ENCODE measurements at regions not wholly inside any gene's neighbourhood (a gene's known extent, or its start where the extent isn't known, plus 50 kb on each side); places are given as distances from the start of the nearest gene placed in this dataset.

- no peaks in the 10 kb centered on the region for H3K9me3 ChIP-seq (ENCODE audit: control insufficient read depth, insufficient read depth, low read length)
- ChIA-PET POLR2A (ENCODE audit: unreplicated experiment) (no interaction called here), CTCF (no interaction called here)
- H2BK5ac ChIP-seq (ENCODE audit: low read depth, low read length, poor library complexity, severe bottlenecking), result no peak overlapping the region
- no peaks in the 10 kb centered on the region for H3K27me3 ChIP-seq (ENCODE audit: control insufficient read depth, insufficient read depth, low read length)
- no peaks in the 10 kb centered on the region for H3K79me1 ChIP-seq (ENCODE audit: low read depth in 1 of 2, low read length in 2 of 2)
- no peaks in the 10 kb centered on the region for H3K4me1 ChIP-seq (ENCODE audit: control insufficient read depth, insufficient read depth, low read length)
- DNase-seq, result no peak
- no peak overlapping the region for H3K4me2 ChIP-seq (ENCODE audit: low read depth, low read length)
- no CpG with 5 or more reads among the region's 3 CpGs for WGBS, 2 experiments (ENCODE audit: extremely low coverage in 2 of 2, insufficient read length in 1 of 2)
- no peaks in the 10 kb centered on the region for H3K9me1 ChIP-seq (ENCODE audit: insufficient read depth, low read length)
- H4K20me1 ChIP-seq (ENCODE audit: insufficient read depth, low read length), result no peaks in the 10 kb centered on the region
- H3K56ac ChIP-seq (ENCODE audit: extremely low read depth, insufficient read depth, low read length), result no peak overlapping the region
- H3K18ac ChIP-seq (ENCODE audit: low read depth, low read length), result no peak overlapping the region
- no peaks in the 10 kb centered on the region for H3K36me3 ChIP-seq (ENCODE audit: control insufficient read depth, insufficient read depth, low read length)
- no peak overlapping the region for H3K14ac ChIP-seq (replicated peaks; ENCODE audit: low read depth, low read length)
- no peak overlapping the region for H2BK120ac ChIP-seq (ENCODE audit: low read depth, low read length)
- no peak overlapping the region for H3K27ac ChIP-seq (ENCODE audit: insufficient read depth, low read length)
- H3K23ac ChIP-seq (ENCODE audit: low read depth, low read length), result no peak overlapping the region
- H3K4ac ChIP-seq (ENCODE audit: low read depth, low read length), result no peak overlapping the region
- BruUV-seq (replicated peaks), result no TSS peak
- H4K5ac ChIP-seq (ENCODE audit: low read depth, low read length), result no peak overlapping the region
- H3K4me3 ChIP-seq (ENCODE audit: insufficient read depth, low read depth, low read length), result no peak overlapping the region
- intact Hi-C loops (cut with micrococcal nuclease) (no loop called here), in situ Hi-C loops (cut with MboI; ENCODE audit: low sequenced_read_pairs) (no loop called here), dilution Hi-C loops (cut with HindIII; ENCODE audit: low sequenced_read_pairs, unreplicated experiment) (no loop called here)
- no peak overlapping the region for H2BK20ac ChIP-seq (ENCODE audit: low read depth, low read length)
- H2AK9ac ChIP-seq (replicated peaks; ENCODE audit: low read depth, low read length, poor library complexity), result no peak overlapping the region
- no peak overlapping the region for H3K9ac ChIP-seq (ENCODE audit: low read depth, low read length)
- H4K91ac ChIP-seq (ENCODE audit: insufficient read depth, low read depth, low read length), result no peak overlapping the region
- no peak for ATAC-seq (ENCODE audit: low read depth)
- no peak overlapping the region for H2AFZ ChIP-seq (replicated peaks; ENCODE audit: low read length, poor library complexity)
- no peak overlapping the region for H4K8ac ChIP-seq (ENCODE audit: low read depth in 2 of 2, low read length in 2 of 2)
- H2AK5ac ChIP-seq (ENCODE audit: low read depth, low read length), result no peak overlapping the region
- H2BK15ac ChIP-seq (ENCODE audit: low read depth, low read length), result no peak overlapping the region
- no peak for TF ChIP-seq USF2 (IDR thresholded peaks at IDR 0.05; ENCODE audit: low read depth, low read length)
- no peak for TF ChIP-seq CHD1 (IDR thresholded peaks at IDR 0.05; ENCODE audit: low read depth, low read length)
- no peak for TF ChIP-seq FOS (IDR thresholded peaks at IDR 0.05; ENCODE audit: low read depth, low read length)
- TF ChIP-seq BHLHE40 (IDR thresholded peaks at IDR 0.05; ENCODE audit: low read depth, low read length), result no peak
- TF ChIP-seq RAD21 (IDR thresholded peaks at IDR 0.05; ENCODE audit: low read length), result no peak
- no peak for TF ChIP-seq POLR2A (IDR thresholded peaks at IDR 0.05; ENCODE audit: low read depth, low read length)
- TF ChIP-seq CTCF (conservative IDR thresholded peaks at IDR 0.05; ENCODE audit: low read depth, low read length), result no peak
- no peak for TF ChIP-seq CEBPB (IDR thresholded peaks at IDR 0.05; ENCODE audit: low read depth, low read length)
- TF ChIP-seq RFX5 (IDR thresholded peaks at IDR 0.05; ENCODE audit: low read depth, low read length), result no peak
- TF ChIP-seq MXI1 (IDR thresholded peaks at IDR 0.05; ENCODE audit: borderline replicate concordance, low read depth, low read length), result no peak
- TF ChIP-seq NFE2L2 (IDR thresholded peaks at IDR 0.05; ENCODE audit: low read depth, low read length), result no peak
- TF ChIP-seq RCOR1 (IDR thresholded peaks at IDR 0.05; ENCODE audit: insufficient replicate concordance, low read length), result no peak
- no peak for TF ChIP-seq MAFK (IDR thresholded peaks at IDR 0.05; ENCODE audit: low read depth, low read length)
- no peak for TF ChIP-seq SMC3 (IDR thresholded peaks at IDR 0.05; ENCODE audit: low read depth, low read length)
- no peak for TF ChIP-seq MAZ (IDR thresholded peaks at IDR 0.05; ENCODE audit: borderline replicate concordance, low read depth, low read length)
- TF ChIP-seq, protein P1, sequence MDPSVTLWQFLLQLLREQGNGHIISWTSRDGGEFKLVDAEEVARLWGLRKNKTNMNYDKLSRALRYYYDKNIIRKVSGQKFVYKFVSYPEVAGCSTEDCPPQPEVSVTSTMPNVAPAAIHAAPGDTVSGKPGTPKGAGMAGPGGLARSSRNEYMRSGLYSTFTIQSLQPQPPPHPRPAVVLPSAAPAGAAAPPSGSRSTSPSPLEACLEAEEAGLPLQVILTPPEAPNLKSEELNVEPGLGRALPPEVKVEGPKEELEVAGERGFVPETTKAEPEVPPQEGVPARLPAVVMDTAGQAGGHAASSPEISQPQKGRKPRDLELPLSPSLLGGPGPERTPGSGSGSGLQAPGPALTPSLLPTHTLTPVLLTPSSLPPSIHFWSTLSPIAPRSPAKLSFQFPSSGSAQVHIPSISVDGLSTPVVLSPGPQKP (IDR thresholded peaks at IDR 0.05; ENCODE audit: borderline replicate concordance, low read depth, low read length), result no peak
Measured at GRCh38 chr1:163794551-163794950, 472.8 kb downstream of the NUF2 start.

Measured in IMR-90 (cell line).